Activated T-helper 1 cell treated with Interleukin-2 at 50 U/mL for 16 hours (primary cell): ENCODE measurements at regions not wholly inside any gene's neighbourhood (a gene's known extent, or its start where the extent isn't known, plus 50 kb on each side); places are given as distances from the start of the nearest gene placed in this dataset.

Source experiments
- DNase-seq: peaks from one replicate; pipeline ENCODE4 v3.0.0-alpha.2; 2020; ENCODE audit warnings: low read depth

GRCh38 chr6:147867433-147868226 lies 359.1 kb downstream of the SAMD5 start:
- no peak for DNase-seq

- DNase-seq, result no peak
Observed at GRCh38 chr6:147868427-147869190, 360.1 kb downstream of the SAMD5 start.

- DNase-seq, result no peak
Observed at GRCh38 chr6:147869201-147869600, 360.7 kb downstream of the SAMD5 start.

GRCh38 chr6:147869869-147870268 lies 361.4 kb downstream of the SAMD5 start:
- no peak for DNase-seq

- DNase-seq, result no peak
Observed at GRCh38 chr6:147870506-147871110, 362.1 kb downstream of the SAMD5 start.

GRCh38 chr6:147872002-147872401 lies 363.5 kb downstream of the SAMD5 start:
- no peak for DNase-seq

- DNase-seq, result no peak
Observed at GRCh38 chr6:147873816-147874215, 365.3 kb downstream of the SAMD5 start.

GRCh38 chr6:147874322-147874721 lies 365.8 kb downstream of the SAMD5 start:
- DNase-seq, result no peak

- no peak for DNase-seq
Observed at GRCh38 chr6:147879031-147879580, 370.6 kb downstream of the SAMD5 start.

- DNase-seq, result no peak
Observed at GRCh38 chr6:147881432-147881831, 372.9 kb downstream of the SAMD5 start.

- no peak for DNase-seq
Observed at GRCh38 chr6:147888374-147888773, 379.9 kb downstream of the SAMD5 start.

- no peak for DNase-seq
Observed at GRCh38 chr6:147891671-147892070, 383.2 kb downstream of the SAMD5 start.

- no peak for DNase-seq
Observed at GRCh38 chr6:147892476-147892875, 384.0 kb downstream of the SAMD5 start.

- DNase-seq, result no peak
Observed at GRCh38 chr6:147895272-147895671, 386.8 kb downstream of the SAMD5 start.

GRCh38 chr6:147900247-147900830 lies 391.8 kb downstream of the SAMD5 start:
- DNase-seq, result no peak

GRCh38 chr6:147903321-147903720 lies 394.8 kb downstream of the SAMD5 start:
- DNase-seq, result no peak

GRCh38 chr6:147903931-147904330 lies 395.4 kb downstream of the SAMD5 start:
- no peak for DNase-seq

GRCh38 chr6:147904416-147904815 lies 395.9 kb downstream of the SAMD5 start:
- DNase-seq, result no peak

- no peak for DNase-seq
Observed at GRCh38 chr6:147905711-147906110, 397.2 kb downstream of the SAMD5 start.

- no peak for DNase-seq
Observed at GRCh38 chr6:147906361-147906760, 397.9 kb downstream of the SAMD5 start.

- DNase-seq, result no peak
Observed at GRCh38 chr6:147909640-147910039, 401.1 kb downstream of the SAMD5 start.

- no peak for DNase-seq
Observed at GRCh38 chr6:147910281-147910680, 401.8 kb downstream of the SAMD5 start.
